Fibroblast of skin of right biceps (primary cell): ENCODE measurements at regions not wholly inside any gene's neighbourhood (a gene's known extent, or its start where the extent isn't known, plus 50 kb on each side); places are given as distances from the start of the nearest gene placed in this dataset.

ENCODE experiments used
- DNase-seq: peaks from one replicate; pipeline ENCODE4 v3.0.0-alpha.2; 2013

DNA sequence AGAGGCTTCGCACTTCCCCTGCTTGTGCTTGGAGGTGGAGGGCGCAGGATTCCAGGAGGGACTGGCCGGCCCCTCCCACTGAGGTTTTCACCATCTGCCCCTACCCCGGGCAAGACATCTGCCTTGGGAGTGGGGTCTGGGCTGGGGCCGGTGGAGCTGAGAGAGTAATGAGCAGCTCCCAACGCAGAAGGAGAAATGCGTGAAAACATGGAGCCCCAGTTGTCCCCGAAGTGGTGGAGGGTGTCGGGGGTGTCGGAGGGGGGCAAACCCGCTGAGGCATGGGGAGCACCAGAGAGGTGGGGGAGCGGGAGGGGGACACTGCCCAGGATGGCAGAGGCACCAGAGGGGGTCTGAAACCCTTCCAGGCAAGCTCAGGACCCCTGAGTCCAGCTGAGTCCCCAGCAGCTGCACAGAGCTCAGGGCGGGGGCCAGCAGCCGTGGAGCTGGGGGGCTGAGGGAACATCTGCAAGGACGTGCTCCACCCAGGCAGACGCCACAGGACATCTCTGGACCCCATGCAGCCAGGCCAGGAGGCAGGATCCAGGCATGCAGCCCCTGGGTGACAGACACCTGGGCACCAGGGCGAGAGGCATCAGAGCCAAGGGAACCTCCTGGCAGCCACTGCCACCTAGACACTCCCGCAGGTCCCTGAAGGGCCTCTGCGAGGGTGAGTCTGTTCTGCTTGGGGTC lies 110.6 kb downstream of the SIK1 start:
- no peak for DNase-seq

DNA sequence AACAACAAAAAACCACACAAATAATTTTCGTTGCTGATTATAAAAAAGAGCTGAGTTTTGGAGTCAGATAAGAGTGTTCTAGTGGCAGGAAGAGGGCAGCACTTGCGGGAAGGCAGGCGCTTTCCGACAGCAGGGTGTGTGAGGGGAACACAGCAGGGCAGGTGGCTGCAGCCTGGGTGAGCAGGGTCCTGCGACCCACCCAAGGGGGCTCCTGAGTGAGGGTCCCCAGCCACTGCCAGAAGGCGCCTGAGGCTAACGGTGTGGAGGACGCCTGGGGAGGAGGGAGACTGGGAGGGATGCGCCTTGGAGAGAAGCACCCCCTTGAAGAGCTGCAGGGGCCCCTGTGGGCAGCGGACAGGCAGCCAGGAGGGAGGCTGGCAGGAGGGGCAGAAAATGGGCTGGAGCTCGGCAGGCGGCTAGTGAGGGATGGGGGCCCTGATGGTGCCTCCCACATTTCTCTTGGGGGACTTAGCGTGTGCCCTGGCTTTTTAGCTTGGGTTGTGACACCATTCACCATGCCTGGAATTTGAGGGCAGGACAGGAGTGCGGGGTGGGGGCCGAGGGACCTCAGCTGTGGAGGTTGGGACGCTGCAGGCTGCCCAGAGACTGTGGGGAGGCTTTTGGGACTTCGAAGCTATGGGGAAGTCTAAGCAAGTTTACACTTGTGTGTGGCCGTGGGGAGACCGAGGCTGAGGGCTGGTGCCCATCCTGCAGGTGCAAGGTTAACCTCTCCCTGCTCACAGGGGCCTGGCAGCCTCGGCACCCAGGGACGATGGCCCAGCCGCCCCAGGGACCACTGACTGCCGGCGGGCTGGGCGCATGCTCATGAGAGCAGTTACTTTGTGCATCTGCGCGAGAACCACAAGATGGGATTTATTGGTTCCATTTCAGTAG lies 111.4 kb downstream of the SIK1 start:
- no peak for DNase-seq

DNA sequence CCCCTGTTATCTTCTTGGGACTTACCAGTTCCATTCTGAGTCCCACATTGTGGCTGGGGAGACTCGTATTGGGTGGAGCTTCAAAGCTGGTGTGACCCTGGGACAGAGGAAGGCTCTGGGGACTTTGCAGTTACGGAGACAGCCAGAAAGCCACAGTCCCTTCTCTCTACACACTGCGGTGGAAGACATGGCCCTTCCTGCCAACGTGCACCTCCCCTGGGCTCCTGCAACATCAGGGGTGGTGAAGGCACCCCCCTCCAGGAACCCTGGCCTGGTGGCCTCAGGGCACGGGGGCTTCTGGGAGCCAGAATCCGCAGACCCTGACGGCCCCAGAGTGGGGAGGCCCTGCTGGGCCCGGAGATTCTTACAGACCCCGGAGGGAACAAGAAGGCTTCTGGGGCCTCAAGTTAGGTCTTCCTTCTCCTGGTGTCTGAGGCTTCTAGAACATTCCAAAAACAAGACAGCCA lies 113.0 kb downstream of the SIK1 start:
- DNase-seq, result no peak

DNA sequence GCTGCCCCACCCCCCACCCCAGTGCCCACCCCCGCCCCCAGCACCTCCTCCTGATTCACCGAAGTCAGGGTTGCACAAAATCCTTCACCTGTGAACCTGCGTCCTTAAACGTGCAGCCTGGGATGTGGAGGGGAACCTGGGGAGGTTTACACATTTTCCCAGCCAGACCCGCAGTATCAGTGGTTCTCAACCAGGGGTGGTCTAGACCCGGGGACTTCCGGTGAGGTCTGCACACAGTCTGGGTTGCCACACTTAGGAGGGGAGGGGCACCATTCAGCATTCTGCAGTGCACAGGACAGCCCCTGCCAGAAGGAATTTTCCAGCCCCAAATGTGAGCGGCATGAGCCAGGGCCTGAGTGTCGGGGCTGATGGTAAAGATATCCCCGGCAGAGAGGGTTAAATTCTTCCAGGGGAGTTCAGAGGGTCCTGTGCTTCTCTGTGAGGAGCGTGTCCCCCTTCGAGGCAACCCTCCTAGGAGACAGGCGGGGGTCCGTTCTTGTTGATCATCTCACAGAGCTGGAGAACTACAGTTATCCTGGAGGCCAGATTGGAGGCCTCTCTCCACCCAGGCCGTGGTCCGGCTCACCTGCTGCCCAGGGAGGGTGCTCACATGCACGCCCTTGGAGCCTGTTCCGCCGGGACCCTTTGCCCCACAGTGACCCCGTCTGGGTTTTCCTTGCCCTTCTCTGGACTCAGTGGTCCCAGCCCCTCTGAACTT lies 113.6 kb downstream of the SIK1 start:
- DNase-seq, result no peak

DNA sequence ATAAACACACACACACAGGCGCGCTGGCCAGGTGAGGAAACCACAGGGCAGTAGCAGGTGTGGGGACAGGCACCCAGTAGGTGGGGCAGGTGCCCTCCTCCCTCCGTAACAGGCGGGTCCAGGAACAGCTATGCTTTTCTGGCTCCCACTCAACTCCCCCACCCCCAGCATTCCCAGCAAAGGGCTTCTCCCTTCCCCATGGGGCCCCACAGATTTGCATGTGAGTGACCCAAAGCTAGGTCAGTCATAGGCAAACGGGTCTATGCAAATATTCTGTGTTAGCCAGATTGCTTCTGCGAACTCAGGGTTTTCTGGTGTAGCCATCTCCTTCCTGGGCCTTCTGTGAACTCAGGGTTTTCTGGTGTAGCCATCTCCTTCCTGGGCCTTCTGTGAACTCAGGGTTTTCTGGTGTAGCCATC lies 114.2 kb downstream of the SIK1 start:
- DNase-seq, result no peak

DNA sequence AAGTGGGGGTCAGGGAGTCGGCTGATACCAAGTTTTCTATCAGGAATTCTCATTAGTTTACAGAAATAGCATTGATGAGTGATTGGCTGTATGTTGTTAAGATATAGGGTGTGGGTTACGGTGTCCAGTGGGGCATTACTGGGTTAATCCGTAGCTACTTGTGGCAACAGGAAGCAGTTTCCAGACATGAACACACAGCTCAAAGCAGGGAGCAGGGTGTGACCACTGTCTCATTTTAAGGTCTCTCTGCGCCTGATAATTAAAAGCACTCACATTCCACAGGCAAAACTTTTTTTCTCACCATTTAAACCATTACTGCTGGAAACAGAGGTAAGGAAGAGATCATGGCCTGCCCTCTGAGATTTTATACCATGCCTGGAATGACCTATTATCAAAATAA lies 114.9 kb downstream of the SIK1 start:
- DNase-seq, result no peak

DNA sequence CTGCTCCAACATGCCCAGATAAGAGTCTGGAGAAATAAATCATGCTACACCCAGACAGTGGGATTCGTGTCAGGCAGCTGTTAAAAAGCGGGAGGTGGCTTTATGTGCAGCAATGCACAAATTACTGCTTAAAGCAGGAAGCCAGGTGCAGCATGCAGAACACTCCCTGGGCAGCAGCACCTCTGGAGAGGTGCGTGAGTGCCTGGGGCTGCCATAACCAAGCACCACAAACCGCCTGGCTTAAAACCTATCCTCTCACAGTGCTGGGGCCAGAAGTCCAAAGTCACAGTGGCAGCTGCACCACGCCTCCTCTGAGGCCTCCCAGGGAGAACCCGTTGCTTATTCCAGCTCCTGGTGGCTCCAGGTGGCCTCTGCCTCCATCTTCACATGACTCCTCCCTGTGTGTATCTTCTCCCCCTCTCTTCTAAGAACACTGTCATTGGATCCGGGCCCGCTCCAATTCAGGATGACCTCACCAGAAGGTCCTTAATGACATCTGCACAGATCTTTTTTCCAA lies 115.6 kb downstream of the SIK1 start:
- no peak for DNase-seq

DNA sequence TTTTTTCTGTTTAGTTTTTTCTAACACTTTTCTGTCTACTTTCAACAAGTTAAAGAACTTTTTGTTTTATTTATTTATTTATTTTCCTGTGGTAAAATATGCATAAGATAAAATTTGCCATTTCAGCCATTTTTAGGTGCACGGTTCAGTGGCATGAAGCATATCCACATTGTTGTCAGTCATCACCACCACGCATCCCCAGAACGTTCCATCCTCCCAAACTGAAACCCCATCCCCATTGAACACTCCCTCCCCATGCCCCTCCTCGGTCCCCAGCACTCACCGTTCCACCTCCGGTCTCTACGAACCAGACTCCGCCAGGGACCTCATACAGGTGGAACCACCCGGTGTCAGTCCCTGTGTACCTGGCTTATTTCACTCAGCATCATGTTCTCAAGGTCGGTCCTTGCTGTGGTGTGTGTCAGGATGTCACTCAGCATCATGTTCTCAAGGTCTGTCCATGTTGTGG lies 118.1 kb downstream of the SIK1 start:
- no peak for DNase-seq

DNA sequence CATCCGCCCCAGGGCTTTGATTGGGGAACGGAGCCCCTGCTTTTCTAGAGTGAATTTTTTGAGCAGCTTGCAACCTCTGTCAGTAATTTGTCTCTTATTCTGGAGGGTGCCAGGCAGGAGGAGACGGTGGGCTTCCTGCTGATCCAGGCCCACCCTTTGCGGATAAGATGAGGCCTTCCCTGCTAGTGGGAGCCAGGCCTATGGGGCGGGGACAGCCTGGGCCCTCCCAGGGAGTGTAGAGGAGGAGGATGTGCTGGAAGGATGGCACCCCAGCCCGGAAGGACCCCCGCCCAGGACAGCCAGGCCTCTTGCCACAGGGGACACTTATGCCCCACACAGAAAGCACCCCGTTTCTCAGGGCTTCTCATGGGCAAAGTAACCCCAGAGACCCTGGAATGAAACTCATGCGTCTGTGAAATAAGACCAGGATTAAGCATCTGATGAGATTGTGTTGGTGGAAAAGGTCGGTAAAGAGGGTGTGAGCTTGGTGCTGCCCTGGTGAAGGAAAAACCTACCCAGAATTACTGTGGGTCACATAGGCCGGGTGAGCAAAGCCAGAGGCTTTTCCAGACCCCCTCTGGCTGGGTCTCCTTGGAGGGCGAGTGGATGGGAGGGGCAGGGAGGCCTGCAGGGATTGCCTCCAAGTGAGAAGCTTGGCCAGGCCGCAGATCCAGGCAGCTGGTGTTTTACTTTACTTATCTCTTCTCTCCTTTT lies 118.7 kb downstream of the SIK1 start:
- no peak for DNase-seq

DNA sequence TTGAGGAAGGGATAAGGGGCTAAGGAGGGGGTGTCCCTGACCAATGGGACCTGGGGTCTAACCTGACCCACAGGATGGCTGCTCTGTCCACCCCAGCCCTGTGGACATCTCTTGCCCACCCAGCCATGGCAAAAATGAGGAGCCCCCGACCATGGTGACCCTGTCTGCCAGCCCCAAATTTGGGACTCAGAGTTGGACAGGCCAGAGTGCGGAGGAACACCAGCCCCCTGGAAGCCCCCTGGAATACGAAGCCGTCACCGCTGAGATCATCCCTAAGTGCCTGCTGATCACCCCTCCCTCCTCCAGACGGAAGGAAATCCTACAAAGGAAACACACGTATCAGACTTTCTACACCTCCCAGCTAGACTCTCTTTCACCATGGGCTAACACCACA lies 119.3 kb downstream of the SIK1 start:
- DNase-seq, result no peak

DNA sequence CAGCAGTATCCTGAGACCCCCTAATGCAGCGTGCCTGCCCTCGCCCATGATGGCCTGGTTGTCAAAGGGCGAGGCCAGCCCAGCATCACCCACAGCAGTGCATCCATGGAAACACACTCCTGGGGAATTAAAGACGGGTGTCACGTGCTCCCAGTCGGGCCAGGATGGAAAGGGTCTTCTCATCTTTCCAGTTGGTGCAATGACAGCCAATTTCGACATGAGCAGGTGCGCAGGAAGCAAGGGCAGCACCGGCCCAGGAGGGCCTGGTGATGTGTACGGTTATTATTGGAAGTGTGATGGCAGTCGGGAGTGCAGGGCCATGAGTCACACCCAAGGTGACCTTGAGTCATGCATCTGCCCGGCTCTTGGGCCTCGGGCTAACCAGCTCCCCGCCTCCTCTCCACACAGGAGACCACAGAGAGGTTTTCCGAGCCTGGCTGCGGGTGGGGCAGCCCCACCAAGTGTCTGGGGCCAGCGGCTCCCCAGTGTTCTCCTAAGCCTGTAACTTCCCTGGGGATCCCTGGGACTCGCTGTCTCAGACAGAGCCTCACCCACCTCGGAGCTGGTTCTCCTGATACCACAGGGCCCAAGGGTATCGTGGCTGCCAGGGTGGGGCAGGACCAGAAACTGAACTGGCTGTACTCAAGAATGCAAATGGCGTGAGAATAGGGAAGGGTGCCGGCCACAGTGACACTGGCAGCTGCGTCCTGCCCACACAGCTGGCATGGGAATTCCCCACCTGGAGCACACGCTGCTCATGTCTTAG lies 119.8 kb downstream of the SIK1 start:
- DNase-seq, result peak; percentile 19

DNA sequence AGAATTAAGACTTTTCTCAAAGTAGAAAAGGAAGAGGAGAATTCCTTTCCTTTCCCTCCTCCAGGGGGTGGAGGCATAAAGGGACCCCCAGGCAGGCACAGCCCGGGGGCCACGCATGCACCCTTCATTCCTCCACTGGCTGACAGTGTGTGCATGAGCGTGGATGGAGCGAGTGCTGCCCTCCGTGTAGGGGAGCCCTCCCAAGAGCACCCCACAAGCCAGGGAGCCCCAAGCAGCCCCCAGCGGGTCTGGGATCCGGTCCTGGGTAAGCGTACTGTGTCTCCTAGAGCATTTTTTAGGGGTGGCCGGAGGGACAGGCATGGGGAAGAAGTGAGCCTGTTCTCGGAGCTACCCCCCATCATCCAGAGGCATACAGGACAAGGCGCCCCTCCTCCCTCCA lies 120.5 kb downstream of the SIK1 start:
- no peak for DNase-seq

DNA sequence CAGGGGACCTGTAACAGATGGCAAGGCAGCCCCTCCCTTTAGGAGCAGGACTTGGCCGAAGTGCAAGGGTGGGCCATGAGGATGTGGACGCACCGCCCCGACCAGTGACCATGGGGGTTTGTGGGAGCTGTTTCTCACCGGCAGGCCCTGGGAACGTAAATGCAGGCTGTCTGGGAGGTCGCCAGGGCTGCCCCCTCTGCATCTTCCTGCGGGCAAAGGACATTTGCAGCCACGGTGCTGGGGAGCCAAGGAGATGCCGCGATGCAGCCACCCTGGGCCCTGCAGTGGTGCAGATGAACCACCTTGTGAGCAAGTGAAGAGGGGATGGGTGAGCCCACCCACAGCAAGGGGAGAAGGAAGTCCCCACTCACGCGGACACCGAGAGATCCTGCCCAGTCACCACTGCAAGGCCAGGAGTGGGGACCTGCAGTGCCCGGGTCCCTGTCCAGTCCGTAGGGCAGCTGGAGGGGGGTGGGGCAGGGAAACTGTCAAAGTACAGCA lies 121.1 kb downstream of the SIK1 start:
- DNase-seq, result no peak

DNA sequence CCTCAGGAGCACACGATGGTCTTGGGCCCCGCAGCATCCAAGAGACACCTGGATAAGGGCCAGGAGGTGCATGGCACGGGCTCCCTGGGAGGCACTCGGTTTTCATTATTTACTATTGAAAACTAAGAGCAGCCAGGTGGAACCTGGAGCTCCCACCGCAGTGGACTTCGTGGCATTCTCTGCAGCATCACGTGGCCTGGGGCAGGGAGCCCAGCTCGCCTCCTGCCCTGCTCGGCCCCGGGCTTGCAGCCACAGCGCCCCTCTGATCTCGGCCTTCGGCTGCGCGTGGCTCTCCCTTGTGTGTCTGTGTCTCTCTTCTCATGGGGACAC lies 121.6 kb downstream of the SIK1 start:
- DNase-seq, result no peak

DNA sequence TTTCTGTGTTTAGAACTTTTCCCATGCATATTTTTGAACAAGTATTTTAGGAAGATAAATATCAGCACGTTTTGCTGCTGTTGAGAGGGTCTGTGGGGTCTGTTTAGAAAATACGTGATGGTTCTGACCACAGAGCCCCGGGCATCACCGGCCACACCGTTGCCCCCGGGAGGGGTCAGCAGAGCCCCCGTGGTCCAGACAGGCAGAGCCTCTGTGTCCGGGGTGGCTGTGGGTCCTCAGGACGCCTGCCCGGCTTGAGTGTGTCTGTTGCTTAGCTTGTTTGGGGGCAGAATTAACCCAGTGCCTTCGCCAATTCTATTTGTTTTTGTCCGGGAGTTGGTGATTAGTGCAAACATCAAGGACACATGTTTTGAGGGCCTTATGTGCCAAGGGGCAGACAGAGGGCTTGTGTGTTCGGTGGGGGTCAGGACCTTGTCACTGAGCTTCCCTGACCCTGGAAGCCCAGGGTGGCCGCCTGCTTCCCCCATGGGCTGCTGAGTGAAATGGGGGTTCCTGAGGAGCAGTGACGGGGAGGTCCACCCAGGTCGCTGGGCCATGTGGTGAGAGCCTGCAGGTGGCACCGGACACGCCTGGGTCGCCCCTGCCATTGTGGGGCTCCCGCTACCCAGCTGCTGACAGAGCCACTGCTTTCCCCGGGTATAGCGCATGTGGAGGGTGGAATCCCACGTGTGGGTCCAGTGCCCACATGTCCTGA lies 122.2 kb downstream of the SIK1 start:
- DNase-seq, result no peak

DNA sequence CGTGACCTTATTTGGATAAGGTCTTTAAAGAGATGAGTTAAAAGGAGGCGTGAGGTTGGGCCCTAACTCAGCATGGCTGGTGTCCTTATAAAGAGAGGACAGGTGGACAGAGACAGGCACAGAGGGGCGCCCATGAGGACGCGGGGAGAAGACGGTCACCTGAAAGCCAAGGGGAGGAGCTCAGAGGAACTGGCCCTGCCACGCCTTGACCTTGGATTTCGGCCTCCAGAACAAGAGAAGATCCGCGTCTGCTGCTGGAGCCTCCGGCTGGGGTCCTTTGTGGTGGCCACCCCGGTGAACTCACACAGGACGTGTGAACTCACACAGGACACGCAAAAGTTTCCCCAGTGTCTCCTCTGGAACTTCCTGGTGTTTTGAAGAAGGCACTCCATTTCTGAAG lies 122.7 kb downstream of the SIK1 start:
- DNase-seq, result no peak

DNA sequence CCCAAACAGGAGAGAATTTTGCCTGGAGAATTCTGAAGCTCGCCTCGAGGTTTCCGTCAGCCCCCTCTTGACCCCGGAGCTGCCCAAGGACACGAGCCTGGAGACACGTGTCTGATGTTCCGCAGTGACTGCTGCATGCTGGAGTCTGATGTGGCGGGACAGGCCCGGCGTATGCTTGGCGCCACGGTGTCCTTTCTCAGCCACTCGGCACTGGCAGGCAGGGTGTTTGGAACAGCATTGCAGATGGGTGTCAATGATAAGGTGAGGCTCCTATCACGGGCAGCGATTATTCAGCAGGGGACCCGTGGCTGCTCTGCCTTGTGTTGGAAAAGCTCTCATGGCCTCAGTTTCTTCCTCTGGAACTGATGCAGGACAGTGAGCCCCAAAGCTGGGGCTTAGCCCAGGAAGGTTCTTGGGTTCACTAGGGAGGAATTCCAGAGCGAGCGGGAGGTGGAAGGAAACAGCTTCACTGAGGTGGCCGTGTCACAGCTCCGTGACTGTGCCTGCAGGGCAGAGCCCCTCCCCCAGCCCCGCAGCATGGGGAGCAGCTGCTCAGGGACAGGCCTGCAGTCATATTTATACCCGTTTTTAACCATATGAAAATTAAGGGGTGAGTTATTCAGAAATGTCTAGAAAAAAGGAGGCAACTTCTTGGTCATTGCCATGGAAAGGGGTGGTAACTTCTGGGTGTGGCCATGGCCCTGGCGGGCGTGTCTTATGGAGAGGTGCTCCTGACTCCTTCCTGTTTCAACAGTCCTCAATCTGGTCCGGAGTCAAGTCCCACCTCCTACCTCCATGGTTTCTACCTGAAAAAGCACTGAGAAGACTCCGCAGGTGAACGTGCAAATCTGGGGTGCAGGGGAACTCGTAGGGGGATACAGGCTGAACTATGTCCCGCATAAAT lies 123.4 kb downstream of the SIK1 start:
- no peak for DNase-seq

DNA sequence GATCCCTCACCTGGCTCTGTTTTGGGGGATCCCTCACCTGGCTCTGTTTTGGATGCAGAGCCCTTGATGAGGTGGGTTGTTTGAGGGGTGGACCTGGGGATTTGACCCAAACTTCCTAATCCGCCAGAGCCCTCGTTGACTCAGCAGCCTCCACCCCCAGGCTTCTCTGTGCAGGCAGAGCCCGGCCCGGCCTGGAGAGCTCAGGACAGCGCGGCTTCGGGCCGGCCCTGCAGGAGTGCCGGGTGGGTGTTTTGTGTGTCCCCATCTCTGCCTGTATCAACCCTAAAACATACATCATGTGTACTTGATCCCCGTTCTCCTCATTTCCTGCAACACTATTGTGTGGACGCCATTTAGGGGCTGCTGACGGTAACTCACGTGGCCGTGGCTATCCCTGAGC lies 124.2 kb downstream of the SIK1 start:
- no peak for DNase-seq

DNA sequence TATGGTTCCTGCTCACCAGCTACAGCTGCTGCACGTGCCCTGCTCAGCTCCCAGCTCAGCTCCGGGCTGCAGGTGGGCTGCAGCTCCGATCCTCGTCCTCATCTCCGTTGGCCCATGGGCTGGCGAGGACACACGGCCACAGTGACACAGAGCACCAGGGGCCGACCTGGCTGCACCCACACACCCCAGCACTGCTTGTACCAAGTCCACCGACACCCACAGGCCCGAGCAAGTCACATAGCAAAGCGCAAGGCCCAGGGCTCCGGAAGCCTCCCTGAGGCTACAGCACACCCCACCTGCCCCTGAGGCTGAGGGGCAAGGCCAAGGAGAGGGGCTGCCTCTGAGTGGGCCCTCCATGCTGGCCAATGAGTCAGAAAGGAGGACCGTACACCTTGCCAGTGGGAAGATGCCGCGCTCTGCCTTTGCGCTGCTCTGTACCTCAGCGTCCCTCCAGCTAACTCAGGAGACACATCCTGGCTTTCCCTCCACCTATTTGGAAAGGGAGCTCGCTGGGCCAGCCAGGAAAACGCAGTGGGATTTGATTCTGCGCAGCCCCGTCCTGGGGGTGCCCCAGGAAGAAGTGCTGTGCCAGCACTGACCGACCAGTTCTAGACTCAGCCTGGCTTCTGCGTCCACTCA lies 124.8 kb downstream of the SIK1 start:
- no peak for DNase-seq
